SK-MEL-5 (cell line): ENCODE measurements at regions not wholly inside any gene's neighbourhood (a gene's known extent, or its start where the extent isn't known, plus 50 kb on each side); places are given as distances from the start of the nearest gene placed in this dataset.

Source experiments
- DNase-seq: peaks from one replicate; pipeline ENCODE4 v3.0.0-alpha.2; 2016; ENCODE audit warnings: low read depth, low spot score
- in situ Hi-C: cut with HindIII; loops from 2 replicates; pipeline ENCODE4 v1.10.0; 2016; ENCODE audit warnings: low sequenced_read_pairs, high pct_unique_total_duplicates, low pct_unique_long_range_greater_than_20kb

GRCh38 chrX:42544883-42545282, 233.1 kb downstream of the PPP1R2C start:
- DNase-seq = no peak
- in situ Hi-C loops = no loop called here

GRCh38 chrX:42541554-42541953, 236.4 kb downstream of the PPP1R2C start:
- no peak for DNase-seq
- in situ Hi-C loops = no loop called here

GRCh38 chrX:42540146-42540545, 237.8 kb downstream of the PPP1R2C start:
- in situ Hi-C loops = no loop called here
- no peak for DNase-seq

- in situ Hi-C loops = no loop called here
- DNase-seq = no peak
Measured at GRCh38 chrX:42538405-42538804, 239.6 kb downstream of the PPP1R2C start.

GRCh38 chrX:42536286-42536685, 241.7 kb downstream of the PPP1R2C start:
- no peak for DNase-seq
- in situ Hi-C loops = no loop called here

GRCh38 chrX:42535233-42535632, 242.7 kb downstream of the PPP1R2C start:
- DNase-seq = no peak
- in situ Hi-C loops = no loop called here

- DNase-seq = no peak
- in situ Hi-C loops = no loop called here
Measured at GRCh38 chrX:42533761-42534160, 244.2 kb downstream of the PPP1R2C start.

- no peak for DNase-seq
- in situ Hi-C loops = no loop called here
Measured at GRCh38 chrX:42531441-42531840, 246.5 kb downstream of the PPP1R2C start.

- no peak for DNase-seq
- in situ Hi-C loops = no loop called here
Measured at GRCh38 chrX:42530027-42530426, 247.9 kb downstream of the PPP1R2C start.

- in situ Hi-C loops = no loop called here
- no peak for DNase-seq
Measured at GRCh38 chrX:42524379-42524778, 253.6 kb downstream of the PPP1R2C start.

- DNase-seq = no peak
- in situ Hi-C loops = no loop called here
Measured at GRCh38 chrX:42519666-42520231, 258.2 kb downstream of the PPP1R2C start.

GRCh38 chrX:42515939-42516338, 262.0 kb downstream of the PPP1R2C start:
- in situ Hi-C loops = no loop called here
- no peak for DNase-seq

- in situ Hi-C loops = no loop called here
Measured at GRCh38 chrX:42505016-42505415, 272.9 kb downstream of the PPP1R2C start.

GRCh38 chrX:42499620-42500019, 278.3 kb downstream of the PPP1R2C start:
- in situ Hi-C loops = no loop called here
- DNase-seq = no peak

More at GRCh38 chrX:42505016-42505415, 272.9 kb downstream of the PPP1R2C start:
- no peak for DNase-seq

- in situ Hi-C loops = no loop called here
- no peak for DNase-seq
Measured at GRCh38 chrX:42497356-42497755, 280.6 kb downstream of the PPP1R2C start.

- no peak for DNase-seq
- in situ Hi-C loops = no loop called here
Measured at GRCh38 chrX:42496239-42496638, 281.7 kb downstream of the PPP1R2C start.

- DNase-seq = no peak
- in situ Hi-C loops = no loop called here
Measured at GRCh38 chrX:42495139-42495538, 282.8 kb downstream of the PPP1R2C start.

GRCh38 chrX:42491137-42491907, 286.6 kb downstream of the PPP1R2C start:
- in situ Hi-C loops = no loop called here
- no peak for DNase-seq

GRCh38 chrX:42490111-42490510, 287.9 kb downstream of the PPP1R2C start:
- in situ Hi-C loops = no loop called here
- DNase-seq = no peak
